ENCODE measurements at regions not wholly inside any gene's neighbourhood (a gene's known extent, or its start where the extent isn't known, plus 50 kb on each side); places are given as distances from the start of the nearest gene placed in this dataset.
A peak's percentile ranks its signal among the peaks of the same experiment; 100 is the strongest.

DNA sequence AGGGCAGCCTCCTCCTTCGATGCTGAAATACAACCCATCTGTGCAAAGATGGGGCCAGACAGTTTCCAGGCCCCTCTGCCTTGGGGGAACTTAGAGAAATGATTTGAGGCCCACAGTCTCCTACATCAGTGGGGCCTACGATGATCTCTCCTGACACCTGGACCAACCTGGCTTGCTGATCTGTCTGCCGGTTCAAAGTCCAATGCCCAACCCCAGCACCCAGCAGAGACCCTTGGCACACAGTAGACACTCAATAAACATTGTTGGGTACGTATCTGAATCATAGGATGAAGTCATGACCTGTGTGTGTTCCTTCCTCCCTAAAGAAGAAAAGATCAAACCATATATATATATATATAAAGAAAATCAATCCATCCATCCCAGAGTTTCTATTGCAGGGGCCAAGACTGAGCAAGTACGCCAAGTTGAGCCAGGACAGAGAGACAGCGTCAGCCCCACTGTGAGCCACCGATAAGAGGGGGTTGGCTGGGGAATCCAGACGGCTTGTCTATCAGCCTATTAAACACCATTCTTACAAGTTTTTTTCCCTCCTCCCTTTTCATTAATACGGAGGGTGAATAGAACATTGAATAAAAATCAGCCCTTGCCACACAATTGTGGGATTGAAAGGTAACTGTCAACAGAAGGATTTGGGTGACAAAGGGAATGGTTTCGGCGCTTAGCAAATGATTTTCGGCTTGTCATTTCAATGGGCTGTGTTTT lies 244.1 kb downstream of the MN1 start:
- H2BK15ac ChIP-seq (ENCODE audit: low read depth, low read length) = no peak overlapping the region
- DNase-seq = no peak
- TF ChIP-seq, protein P1, sequence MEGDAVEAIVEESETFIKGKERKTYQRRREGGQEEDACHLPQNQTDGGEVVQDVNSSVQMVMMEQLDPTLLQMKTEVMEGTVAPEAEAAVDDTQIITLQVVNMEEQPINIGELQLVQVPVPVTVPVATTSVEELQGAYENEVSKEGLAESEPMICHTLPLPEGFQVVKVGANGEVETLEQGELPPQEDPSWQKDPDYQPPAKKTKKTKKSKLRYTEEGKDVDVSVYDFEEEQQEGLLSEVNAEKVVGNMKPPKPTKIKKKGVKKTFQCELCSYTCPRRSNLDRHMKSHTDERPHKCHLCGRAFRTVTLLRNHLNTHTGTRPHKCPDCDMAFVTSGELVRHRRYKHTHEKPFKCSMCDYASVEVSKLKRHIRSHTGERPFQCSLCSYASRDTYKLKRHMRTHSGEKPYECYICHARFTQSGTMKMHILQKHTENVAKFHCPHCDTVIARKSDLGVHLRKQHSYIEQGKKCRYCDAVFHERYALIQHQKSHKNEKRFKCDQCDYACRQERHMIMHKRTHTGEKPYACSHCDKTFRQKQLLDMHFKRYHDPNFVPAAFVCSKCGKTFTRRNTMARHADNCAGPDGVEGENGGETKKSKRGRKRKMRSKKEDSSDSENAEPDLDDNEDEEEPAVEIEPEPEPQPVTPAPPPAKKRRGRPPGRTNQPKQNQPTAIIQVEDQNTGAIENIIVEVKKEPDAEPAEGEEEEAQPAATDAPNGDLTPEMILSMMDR (conservative IDR thresholded peaks at IDR 0.05) = no peak
- H3K4me2 ChIP-seq (ENCODE audit: insufficient read depth, insufficient read length, low read length) = no peak overlapping the region
- H4K8ac ChIP-seq (replicated peaks; ENCODE audit: insufficient read length, low read depth, low read length) = no peak overlapping the region
- H3K4ac ChIP-seq (ENCODE audit: low read depth, low read length) = no peak overlapping the region
- H3K23ac ChIP-seq (ENCODE audit: insufficient read length, low read depth, low read length) = no peak overlapping the region
- no peak overlapping the region for H4K91ac ChIP-seq (ENCODE audit: insufficient read length, low read depth, low read length)
- no peak overlapping the region for H3K18ac ChIP-seq (ENCODE audit: insufficient read length, low read depth, low read length)
- no peak overlapping the region for H3T11ph ChIP-seq (ENCODE audit: low read length)
- H3K23me2 ChIP-seq (ENCODE audit: insufficient read length, low read depth, low read length, poor library complexity, severe bottlenecking) = no peaks in the 10 kb centered on the region
- Mint-ChIP-seq H3K9me3 (peaks cover 5 to 11% of the 10 kb centered on the region in 2 experiments; a peak in 3 of 5 replicates), H3K36me3 (ENCODE audit: insufficient read depth in 1 of 3, low read depth in 3 of 3) (peaks cover 0 to 6% (median 0%) of the 10 kb centered on the region in 3 experiments; a peak in 3 of 7 replicates), H3K4me3 (no peak overlapping the region), H3K27me3 (ENCODE audit: low read depth) (peaks cover 17% of the 10 kb centered on the region), H3K4me1 (peaks cover 36 to 58% of the 10 kb centered on the region in 2 experiments), H3K27ac (peak overlapping the region in 1 of 3 experiments; percentile 55; a peak in 1 of 7 replicates)
- H2BK5ac ChIP-seq (ENCODE audit: insufficient read length, low read length) = no peak overlapping the region
- H2AFZ ChIP-seq (ENCODE audit: low read length) = no peak overlapping the region
- H3K14ac ChIP-seq (ENCODE audit: insufficient read depth, low read length) = no peak overlapping the region
- no peak overlapping the region for H2BK120ac ChIP-seq (ENCODE audit: low read depth, low read length, poor library complexity, severe bottlenecking)
- no peaks in the 10 kb centered on the region for H4K20me1 ChIP-seq (ENCODE audit: control insufficient read depth, insufficient read depth, insufficient read length)
- WGBS (ENCODE audit: extremely low coverage, insufficient read length, low lambda C conversion rate) = no CpG with 5 or more reads among the region's 12 CpGs
- no peak overlapping the region for H2BK12ac ChIP-seq (ENCODE audit: insufficient read length, low read depth, low read length)
- no peaks in the 10 kb centered on the region for H3K27me3 ChIP-seq (ENCODE audit: insufficient read depth, low read length)
- no peaks in the 10 kb centered on the region for H3K9me3 ChIP-seq (ENCODE audit: control insufficient read depth, low read depth, low read length)
- no peak overlapping the region for H2AK5ac ChIP-seq (ENCODE audit: insufficient read length, low read length)
- no peaks in the 10 kb centered on the region for H3K79me2 ChIP-seq (ENCODE audit: insufficient read depth, low read length)
- no peak overlapping the region for H3K9ac ChIP-seq (ENCODE audit: extremely low read depth, insufficient read length, low read length)
- H3K4me1 ChIP-seq (ENCODE audit: insufficient read depth, low read length) = no peaks in the 10 kb centered on the region
- H3K79me1 ChIP-seq (ENCODE audit: insufficient read depth, low read depth, low read length, poor library complexity, severe bottlenecking) = no peaks in the 10 kb centered on the region
- no peak overlapping the region for H3K27ac ChIP-seq (ENCODE audit: insufficient read length, low read depth, low read length)
- H2BK20ac ChIP-seq (ENCODE audit: low read depth, low read length, poor library complexity, severe bottlenecking) = no peak overlapping the region
- H4K5ac ChIP-seq (ENCODE audit: insufficient read length, low read depth, low read length) = no peak overlapping the region
- no peak overlapping the region for H3K56ac ChIP-seq (ENCODE audit: insufficient read length, low read depth, low read length)
